ENCODE measurements at regions not wholly inside any gene's neighbourhood (a gene's known extent, or its start where the extent isn't known, plus 50 kb on each side); places are given as distances from the start of the nearest gene placed in this dataset.

DNA sequence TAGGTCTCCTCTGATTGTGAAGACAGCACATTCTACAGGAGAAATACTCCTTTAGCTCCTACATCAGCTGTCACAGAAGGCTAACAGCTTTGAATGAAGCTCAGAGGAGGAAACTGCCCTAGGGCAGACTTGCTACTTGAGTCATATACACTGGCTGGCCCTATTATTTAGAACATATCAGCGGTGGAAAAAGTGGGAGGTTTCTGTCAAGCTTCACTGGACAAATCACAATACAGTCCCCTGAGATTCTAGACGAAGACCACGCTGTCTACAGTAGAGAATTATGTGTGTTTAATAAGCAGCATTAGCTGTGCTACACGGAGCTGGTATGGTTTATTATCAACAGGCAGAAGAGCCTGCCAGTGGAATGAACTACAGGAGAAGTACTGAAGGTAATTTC is 230.9 kb upstream of the FSIP2 start:
- TF ChIP-seq, protein P1, sequence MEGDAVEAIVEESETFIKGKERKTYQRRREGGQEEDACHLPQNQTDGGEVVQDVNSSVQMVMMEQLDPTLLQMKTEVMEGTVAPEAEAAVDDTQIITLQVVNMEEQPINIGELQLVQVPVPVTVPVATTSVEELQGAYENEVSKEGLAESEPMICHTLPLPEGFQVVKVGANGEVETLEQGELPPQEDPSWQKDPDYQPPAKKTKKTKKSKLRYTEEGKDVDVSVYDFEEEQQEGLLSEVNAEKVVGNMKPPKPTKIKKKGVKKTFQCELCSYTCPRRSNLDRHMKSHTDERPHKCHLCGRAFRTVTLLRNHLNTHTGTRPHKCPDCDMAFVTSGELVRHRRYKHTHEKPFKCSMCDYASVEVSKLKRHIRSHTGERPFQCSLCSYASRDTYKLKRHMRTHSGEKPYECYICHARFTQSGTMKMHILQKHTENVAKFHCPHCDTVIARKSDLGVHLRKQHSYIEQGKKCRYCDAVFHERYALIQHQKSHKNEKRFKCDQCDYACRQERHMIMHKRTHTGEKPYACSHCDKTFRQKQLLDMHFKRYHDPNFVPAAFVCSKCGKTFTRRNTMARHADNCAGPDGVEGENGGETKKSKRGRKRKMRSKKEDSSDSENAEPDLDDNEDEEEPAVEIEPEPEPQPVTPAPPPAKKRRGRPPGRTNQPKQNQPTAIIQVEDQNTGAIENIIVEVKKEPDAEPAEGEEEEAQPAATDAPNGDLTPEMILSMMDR (IDR thresholded peaks at IDR 0.05) = no peak
- no peak for TF ChIP-seq POLR2A (IDR thresholded peaks at IDR 0.05)
